ENCODE measurements at regions not wholly inside any gene's neighbourhood (a gene's known extent, or its start where the extent isn't known, plus 50 kb on each side); places are given as distances from the start of the nearest gene placed in this dataset.

DNA sequence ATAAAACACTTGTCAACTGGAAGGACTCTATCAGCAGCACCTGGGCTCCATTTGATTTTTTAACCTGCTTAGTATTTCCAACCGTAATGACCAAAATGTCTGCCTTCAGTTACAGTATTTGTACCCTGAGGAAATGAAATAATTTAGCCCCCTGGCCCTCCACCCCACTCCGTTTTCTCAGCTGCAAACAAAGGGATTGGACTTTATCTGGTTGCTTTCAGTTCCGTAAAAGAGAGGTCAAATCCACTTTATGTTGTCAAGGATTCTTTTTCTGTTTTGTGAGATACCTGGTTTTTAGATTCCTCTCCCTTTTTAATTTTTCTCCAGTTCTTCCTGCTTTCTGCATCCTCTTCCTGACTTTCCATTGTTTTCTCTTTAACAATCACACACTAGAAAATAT, 64.4 kb upstream of the BMP2 start:
- Histone ChIP-seq H3K4me1 (ENCODE audit: control insufficient read depth, low read length) (no peaks in the 10 kb centered on the region), H3K27ac (ENCODE audit: low read depth, low read length) (no peak overlapping the region), H3K4me2 (ENCODE audit: low read length) (no peak overlapping the region), H3K79me2 (ENCODE audit: control insufficient read depth, low read length) (no peaks in the 10 kb centered on the region), H3K4me3 (ENCODE audit: low read length) (no peak overlapping the region), H3F3A (ENCODE audit: control insufficient read depth, insufficient read depth) (no peaks in the 10 kb centered on the region), H3K9me3 (ENCODE audit: control insufficient read depth, insufficient read depth, low read length) (no peaks in the 10 kb centered on the region), H4K20me1 (ENCODE audit: control insufficient read depth, insufficient read depth, low read depth, low read length) (no peaks in the 10 kb centered on the region), H3K27me3 (ENCODE audit: control insufficient read depth, low read length) (0 out of 2 replicates have a peak, but pooled peaks cover 2% of the 10 kb centered on the region), H3K9me2 (replicated peaks; ENCODE audit: control insufficient read depth, low read length) (no peaks in the 10 kb centered on the region), H3K36me3 (ENCODE audit: control insufficient read depth, low read length) (no peaks in the 10 kb centered on the region)
- TF ChIP-seq EZH2phosphoT487 (IDR thresholded peaks at IDR 0.05; ENCODE audit: borderline replicate concordance, low read length) = no peak
- TF ChIP-seq, protein P1, sequence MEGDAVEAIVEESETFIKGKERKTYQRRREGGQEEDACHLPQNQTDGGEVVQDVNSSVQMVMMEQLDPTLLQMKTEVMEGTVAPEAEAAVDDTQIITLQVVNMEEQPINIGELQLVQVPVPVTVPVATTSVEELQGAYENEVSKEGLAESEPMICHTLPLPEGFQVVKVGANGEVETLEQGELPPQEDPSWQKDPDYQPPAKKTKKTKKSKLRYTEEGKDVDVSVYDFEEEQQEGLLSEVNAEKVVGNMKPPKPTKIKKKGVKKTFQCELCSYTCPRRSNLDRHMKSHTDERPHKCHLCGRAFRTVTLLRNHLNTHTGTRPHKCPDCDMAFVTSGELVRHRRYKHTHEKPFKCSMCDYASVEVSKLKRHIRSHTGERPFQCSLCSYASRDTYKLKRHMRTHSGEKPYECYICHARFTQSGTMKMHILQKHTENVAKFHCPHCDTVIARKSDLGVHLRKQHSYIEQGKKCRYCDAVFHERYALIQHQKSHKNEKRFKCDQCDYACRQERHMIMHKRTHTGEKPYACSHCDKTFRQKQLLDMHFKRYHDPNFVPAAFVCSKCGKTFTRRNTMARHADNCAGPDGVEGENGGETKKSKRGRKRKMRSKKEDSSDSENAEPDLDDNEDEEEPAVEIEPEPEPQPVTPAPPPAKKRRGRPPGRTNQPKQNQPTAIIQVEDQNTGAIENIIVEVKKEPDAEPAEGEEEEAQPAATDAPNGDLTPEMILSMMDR (IDR thresholded peaks at IDR 0.05; ENCODE audit: low read depth, low read length, poor library complexity, severe bottlenecking) = no peak

DNA sequence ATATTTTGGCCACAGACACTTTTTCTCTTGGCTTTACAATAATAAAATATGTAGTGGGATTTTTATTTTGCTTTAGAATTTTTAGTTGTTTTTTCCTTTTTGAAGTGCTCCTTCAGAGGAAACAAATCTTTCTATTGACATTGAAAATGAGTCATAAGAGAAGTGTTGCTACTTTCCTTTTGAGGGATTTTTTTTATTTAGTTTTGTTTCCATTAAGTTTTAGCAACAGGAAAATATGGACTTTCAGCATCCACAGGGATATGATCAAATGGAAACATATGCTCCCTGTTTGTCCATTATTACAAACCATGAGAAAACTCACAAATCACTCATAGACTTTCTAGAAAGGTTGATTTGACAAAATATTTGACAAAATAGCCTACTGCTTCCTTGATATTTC, 65.3 kb upstream of the BMP2 start:
- Histone ChIP-seq H3F3A (ENCODE audit: control insufficient read depth, insufficient read depth) (no peaks in the 10 kb centered on the region), H3K4me2 (ENCODE audit: low read length) (no peak overlapping the region), H3K36me3 (ENCODE audit: control insufficient read depth, low read length) (no peaks in the 10 kb centered on the region), H3K27me3 (ENCODE audit: control insufficient read depth, low read length) (0 out of 2 replicates have a peak, but pooled peaks cover 2% of the 10 kb centered on the region), H3K9me3 (ENCODE audit: control insufficient read depth, insufficient read depth, low read length) (no peaks in the 10 kb centered on the region), H4K20me1 (ENCODE audit: control insufficient read depth, insufficient read depth, low read depth, low read length) (no peaks in the 10 kb centered on the region), H3K4me1 (ENCODE audit: control insufficient read depth, low read length) (no peaks in the 10 kb centered on the region), H3K79me2 (ENCODE audit: control insufficient read depth, low read length) (no peaks in the 10 kb centered on the region), H3K9me2 (replicated peaks; ENCODE audit: control insufficient read depth, low read length) (no peaks in the 10 kb centered on the region), H3K4me3 (ENCODE audit: low read length) (no peak overlapping the region), H3K27ac (ENCODE audit: low read depth, low read length) (no peak overlapping the region)
- TF ChIP-seq EZH2phosphoT487 (IDR thresholded peaks at IDR 0.05; ENCODE audit: borderline replicate concordance, low read length) = no peak
- TF ChIP-seq, protein P1 (IDR thresholded peaks at IDR 0.05; ENCODE audit: low read depth, low read length, poor library complexity, severe bottlenecking) = no peak

DNA sequence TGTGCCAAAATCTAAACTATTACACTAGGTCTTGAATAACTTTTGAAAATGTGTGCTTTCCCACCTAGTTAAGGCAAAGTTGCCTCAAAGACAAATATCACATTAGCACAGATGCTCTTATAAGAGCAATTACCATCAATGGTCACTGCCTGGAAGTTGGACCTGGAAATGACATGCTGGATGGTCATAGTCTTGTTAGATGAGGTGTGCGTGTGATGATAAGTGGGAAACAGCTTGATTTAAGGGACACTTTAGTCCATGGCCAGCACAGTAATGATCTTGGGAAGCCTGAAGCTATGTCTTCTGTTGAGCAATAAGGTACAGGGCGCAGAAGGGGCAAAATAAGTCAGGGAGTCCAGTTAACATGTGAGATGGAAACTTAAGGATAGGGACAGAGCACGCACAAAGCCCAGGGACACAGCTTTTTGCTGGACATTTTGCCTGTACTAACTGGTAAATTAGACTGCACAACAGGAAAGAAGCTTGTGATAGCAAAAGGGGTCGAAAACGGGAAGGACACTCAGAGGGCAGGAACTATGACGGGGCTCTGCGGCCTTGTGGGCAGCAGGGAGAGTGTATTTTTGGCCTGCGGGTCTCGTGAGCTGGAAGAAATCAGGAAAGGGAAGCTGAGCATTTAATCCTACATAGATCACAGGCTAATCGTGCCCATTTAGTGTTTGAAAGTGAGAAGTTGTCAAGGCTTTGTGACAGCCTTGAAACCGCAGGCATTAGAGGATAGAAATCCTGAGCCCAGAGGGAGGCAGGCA, 66.7 kb upstream of the BMP2 start:
- H3K4me2 ChIP-seq (ENCODE audit: low read length) = no peak overlapping the region
- no peaks in the 10 kb centered on the region for H3K36me3 ChIP-seq (ENCODE audit: control insufficient read depth, low read length)
- no peaks in the 10 kb centered on the region for H3K9me2 ChIP-seq (replicated peaks; ENCODE audit: control insufficient read depth, low read length)
- H3K4me1 ChIP-seq (ENCODE audit: control insufficient read depth, low read length) = no peaks in the 10 kb centered on the region
- H3K27me3 ChIP-seq (ENCODE audit: control insufficient read depth, low read length) = 0 out of 2 replicates have a peak, but pooled peaks cover 2% of the 10 kb centered on the region
- no peaks in the 10 kb centered on the region for H3K9me3 ChIP-seq (ENCODE audit: control insufficient read depth, insufficient read depth, low read length)
- no peak overlapping the region for H3K4me3 ChIP-seq (ENCODE audit: low read length)
- TF ChIP-seq EZH2phosphoT487 (IDR thresholded peaks at IDR 0.05; ENCODE audit: borderline replicate concordance, low read length) = no peak
- no peaks in the 10 kb centered on the region for H3K79me2 ChIP-seq (ENCODE audit: control insufficient read depth, low read length)
- H4K20me1 ChIP-seq (ENCODE audit: control insufficient read depth, insufficient read depth, low read depth, low read length) = no peaks in the 10 kb centered on the region
- H3K27ac ChIP-seq (ENCODE audit: low read depth, low read length) = no peak overlapping the region
- H3F3A ChIP-seq (ENCODE audit: control insufficient read depth, insufficient read depth) = no peaks in the 10 kb centered on the region

DNA sequence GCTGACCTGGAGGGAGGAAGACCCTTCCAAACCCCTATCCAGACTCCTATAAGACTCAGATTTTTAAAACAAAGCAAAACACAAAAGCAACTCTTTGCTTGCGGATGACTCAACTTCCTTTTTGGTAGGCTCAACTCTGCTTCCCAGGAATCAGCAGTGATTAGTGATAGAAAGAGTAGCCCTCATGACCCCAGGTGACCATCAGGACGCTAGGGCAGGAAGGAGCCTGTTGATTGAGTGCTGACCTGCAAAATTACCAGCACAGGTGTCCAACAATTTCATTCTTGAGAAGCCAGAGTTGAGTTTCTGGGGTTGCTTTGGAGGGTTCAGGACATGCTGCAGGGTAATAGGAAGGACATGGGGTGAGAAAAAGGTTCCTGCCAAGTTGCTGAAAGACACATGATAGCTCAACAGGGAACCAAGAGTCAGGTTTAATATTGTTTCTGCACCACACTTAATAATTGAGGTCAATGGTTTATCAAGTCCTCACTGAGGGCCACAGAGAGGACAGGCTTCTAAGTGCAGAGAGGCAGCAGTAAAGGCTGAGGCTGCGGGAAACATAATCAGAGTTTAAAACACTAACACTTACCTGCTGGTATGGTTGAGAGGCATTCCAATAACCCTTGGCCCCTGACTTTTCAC, 67.4 kb upstream of the BMP2 start:
- no peaks in the 10 kb centered on the region for H3K36me3 ChIP-seq (ENCODE audit: control insufficient read depth, low read length)
- no peaks in the 10 kb centered on the region for H3K9me3 ChIP-seq (ENCODE audit: control insufficient read depth, insufficient read depth, low read length)
- no peak for TF ChIP-seq EZH2phosphoT487 (IDR thresholded peaks at IDR 0.05; ENCODE audit: borderline replicate concordance, low read length)
- TF ChIP-seq, protein P1 (IDR thresholded peaks at IDR 0.05; ENCODE audit: low read depth, low read length, poor library complexity, severe bottlenecking) = no peak
- no peaks in the 10 kb centered on the region for H3K79me2 ChIP-seq (ENCODE audit: control insufficient read depth, low read length)
- H4K20me1 ChIP-seq (ENCODE audit: control insufficient read depth, insufficient read depth, low read depth, low read length) = no peaks in the 10 kb centered on the region
- H3F3A ChIP-seq (ENCODE audit: control insufficient read depth, insufficient read depth) = no peaks in the 10 kb centered on the region
- H3K4me1 ChIP-seq (ENCODE audit: control insufficient read depth, low read length) = no peaks in the 10 kb centered on the region
- 0 out of 2 replicates have a peak, but pooled peaks cover 2% of the 10 kb centered on the region for H3K27me3 ChIP-seq (ENCODE audit: control insufficient read depth, low read length)
- no peak overlapping the region for H3K4me2 ChIP-seq (ENCODE audit: low read length)
- H3K27ac ChIP-seq (ENCODE audit: low read depth, low read length) = no peak overlapping the region
- no peak overlapping the region for H3K4me3 ChIP-seq (ENCODE audit: low read length)
- no peaks in the 10 kb centered on the region for H3K9me2 ChIP-seq (replicated peaks; ENCODE audit: control insufficient read depth, low read length)
